Neuronal stem cell (in vitro differentiated cells): ENCODE measurements at regions not wholly inside any gene's neighbourhood (a gene's known extent, or its start where the extent isn't known, plus 50 kb on each side); places are given as distances from the start of the nearest gene placed in this dataset.

Source experiments
- DNase-seq: peaks from one replicate; pipeline ENCODE4 v3.0.0-alpha.2; 2013; ENCODE audit warnings: low spot score
- H2AFZ ChIP-seq: one replicate; pipeline ENCODE4 v1.6.1; 2013; ENCODE audit warnings: mild to moderate bottlenecking, low read length, inconsistent platforms
- H2AK5ac ChIP-seq: 2 replicates; pipeline ENCODE4 v1.6.1; 2013; ENCODE audit warnings: low read depth, mild to moderate bottlenecking, inconsistent platforms, low read length, moderate library complexity, mixed read lengths
- H2BK120ac ChIP-seq: 2 replicates; pipeline ENCODE4 v1.6.1; 2013; ENCODE audit warnings: low read depth, mild to moderate bottlenecking, inconsistent platforms, low read length, moderate library complexity, mixed read lengths
- H2BK12ac ChIP-seq: one replicate; pipeline ENCODE4 v1.6.1; 2013; ENCODE audit warnings: low read length, inconsistent platforms
- H2BK15ac ChIP-seq: 2 replicates; pipeline ENCODE4 v1.6.1; 2013; ENCODE audit warnings: mild to moderate bottlenecking, low read length, inconsistent platforms, mixed read lengths
- H2BK5ac ChIP-seq: one replicate; pipeline ENCODE4 v1.6.1; 2013; ENCODE audit warnings: inconsistent platforms, mild to moderate bottlenecking, low read length, moderate library complexity
- H3K14ac ChIP-seq: one replicate; pipeline ENCODE4 v1.6.1; 2013; ENCODE audit warnings: low read length, inconsistent platforms
- H3K18ac ChIP-seq: 2 replicates; pipeline ENCODE4 v1.6.1; 2013; ENCODE audit warnings: low read length, inconsistent platforms
- H3K23ac ChIP-seq: 2 replicates; pipeline ENCODE4 v1.6.1; 2013; ENCODE audit warnings: low read depth, mild to moderate bottlenecking, mixed read lengths, low read length, inconsistent platforms; ENCODE audit not compliant: poor library complexity
- H3K27ac ChIP-seq: replicated peaks from 3 replicates; pipeline ENCODE4 v1.5.1; 2013; ENCODE audit warnings: low read length, inconsistent platforms
- H3K27me3 ChIP-seq, 3 experiments: 2 replicates each; pipeline ENCODE4 v1.6.1; 2013; ENCODE audit warnings: low read length in 3 of 3, mild to moderate bottlenecking in 2 of 3, inconsistent platforms in 1 of 3, low read depth in 1 of 3, mixed read lengths in 1 of 3, moderate library complexity in 1 of 3; ENCODE audit not compliant: control insufficient read depth in 3 of 3, insufficient read depth in 3 of 3
- H3K36me3 ChIP-seq, 2 donors: replicated peaks in 1 of 2; 2 replicates each; pipeline ENCODE4 v1.6.1; 2013; ENCODE audit warnings: low read length in 2 of 2; ENCODE audit not compliant: control insufficient read depth in 2 of 2, insufficient read depth in 2 of 2
- H3K4ac ChIP-seq: 2 replicates; pipeline ENCODE4 v1.6.1; 2013; ENCODE audit warnings: inconsistent platforms, mild to moderate bottlenecking, low read length, moderate library complexity
- H3K4me1 ChIP-seq, 2 donors: 1 replicate in 1 of 2; 2 replicates in 1 of 2; pipeline ENCODE4 v1.6.1; 2013; ENCODE audit warnings: low read length in 2 of 2, low read depth in 1 of 2; ENCODE audit not compliant: control insufficient read depth in 2 of 2, insufficient read depth in 1 of 2
- H3K4me2 ChIP-seq: one replicate; pipeline ENCODE4 v1.6.1; 2013; ENCODE audit warnings: mild to moderate bottlenecking, low read length, inconsistent platforms; ENCODE audit not compliant: insufficient read depth, poor library complexity, severe bottlenecking
- H3K4me3 ChIP-seq, 2 donors: 2 replicates each; pipeline ENCODE4 v1.5.1; 2013; ENCODE audit warnings: low read length in 2 of 2, mild to moderate bottlenecking in 2 of 2, inconsistent platforms in 1 of 2, moderate library complexity in 1 of 2
- H3K79me1 ChIP-seq: one replicate; pipeline ENCODE4 v1.6.1; 2013; ENCODE audit warnings: low read depth, mild to moderate bottlenecking, inconsistent platforms, low read length, moderate library complexity
- H3K9ac ChIP-seq: one replicate; pipeline ENCODE4 v1.6.1; 2013; ENCODE audit warnings: mild to moderate bottlenecking, low read depth, low read length, inconsistent platforms; ENCODE audit not compliant: poor library complexity
- H3K9me3 ChIP-seq, 2 donors: replicated peaks in 1 of 2; 2 replicates each; pipeline versions ENCODE3 to v1.6.1; 2013; ENCODE audit warnings: low read length in 2 of 2, mild to moderate bottlenecking in 2 of 2, inconsistent platforms in 1 of 2, low read depth in 1 of 2, mixed read lengths in 1 of 2, moderate library complexity in 1 of 2; ENCODE audit not compliant: control insufficient read depth in 2 of 2, insufficient read depth in 1 of 2
- H4K8ac ChIP-seq: one replicate; pipeline ENCODE4 v1.6.1; 2013; ENCODE audit warnings: low read depth, mild to moderate bottlenecking, inconsistent platforms, low read length, moderate library complexity
- H4K91ac ChIP-seq: one replicate; pipeline ENCODE4 v1.6.1; 2013; ENCODE audit warnings: low read length, low read depth, mild to moderate bottlenecking, inconsistent platforms; ENCODE audit not compliant: poor library complexity
- WGBS, 2 donors: extraction: QIAGEN DNeasy Blood & Tissue Kit; methylation state at CpG; one replicate each; pipeline ENCODE4 v1.1.7; 2013; ENCODE audit warnings: missing lambda C conversion rate in 2 of 2, mixed read lengths in 1 of 2; ENCODE audit not compliant: insufficient read length in 2 of 2, insufficient replicate concordance in 1 of 2; ENCODE audit errors: extremely low coverage in 2 of 2; 5-methylcytosine and 5-hydroxymethylcytosine counted together

DNA sequence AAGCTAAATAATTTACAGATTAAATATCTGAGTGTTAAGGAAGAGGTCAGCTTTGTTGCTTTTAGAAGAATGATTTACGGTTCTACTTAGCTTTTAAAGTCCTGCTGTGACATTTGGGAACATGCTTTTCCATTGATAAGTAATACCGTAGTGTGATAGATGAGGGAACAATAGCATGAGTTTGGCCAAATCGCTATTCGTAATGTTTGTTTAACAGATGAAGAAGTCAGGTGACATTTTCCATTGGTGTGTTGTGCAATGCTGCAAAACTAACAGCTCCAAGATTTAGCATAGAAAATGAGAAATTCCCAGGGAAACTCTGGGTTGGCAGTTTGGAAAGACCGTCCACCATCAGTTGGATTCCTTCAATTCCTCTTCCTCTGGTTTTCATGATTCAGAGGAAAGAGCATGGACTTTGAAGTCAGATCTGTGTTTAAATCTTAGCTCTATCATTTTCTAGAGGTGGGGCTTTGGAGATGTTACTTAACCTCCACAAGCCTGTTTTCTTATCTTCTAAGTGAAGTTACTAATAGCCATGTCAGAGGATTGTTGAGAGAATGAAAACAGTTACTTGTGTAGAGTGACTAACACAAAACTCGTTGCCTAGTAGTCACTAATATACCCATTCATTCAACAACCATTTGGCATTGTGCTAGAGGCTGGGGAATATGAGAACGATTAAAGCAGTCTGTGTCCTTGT is 140.4 kb upstream of the BMPER start:
- WGBS, 2 donors, result no CpG with 5 or more reads among the region's 7 CpGs

DNA sequence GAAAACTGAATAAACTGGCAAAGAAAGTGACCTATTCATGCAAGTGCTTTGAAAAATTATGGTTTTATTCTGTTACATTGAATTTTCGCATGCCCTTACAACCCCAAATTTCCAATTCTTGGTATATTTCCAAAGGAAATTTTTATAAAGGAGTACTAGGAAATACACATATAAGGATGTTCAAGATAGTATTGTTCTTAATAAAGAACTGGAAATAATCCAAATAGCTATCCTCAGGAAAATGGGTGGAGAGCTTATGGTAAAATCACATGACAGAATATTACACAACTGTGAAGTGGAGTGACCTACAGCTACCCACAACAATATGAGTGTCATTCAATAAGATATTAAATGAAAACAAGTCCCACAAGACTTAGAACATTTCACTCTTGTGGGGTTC is 138.9 kb upstream of the BMPER start:
- Histone ChIP-seq H3K27me3 (no peaks in the 10 kb centered on the region), H2BK120ac (no peak overlapping the region), H2BK15ac (no peak overlapping the region), H2AK5ac (no peak overlapping the region), H3K18ac (no peak overlapping the region), H4K8ac (no peak overlapping the region), H3K36me3 (no peaks in the 10 kb centered on the region), H4K91ac (no peak overlapping the region), H2AFZ (no peak overlapping the region), H3K9me3 (no peaks in the 10 kb centered on the region), H3K4ac (no peak overlapping the region), H3K14ac (no peak overlapping the region), H3K27ac (no peak overlapping the region), H3K23ac (no peak overlapping the region), H2BK5ac (no peak overlapping the region), H3K79me1 (no peaks in the 10 kb centered on the region), H3K4me1 (no peaks in the 10 kb centered on the region), H3K4me3 (no peak overlapping the region), H2BK12ac (no peak overlapping the region), H3K9ac (no peak overlapping the region), H3K4me2 (no peak overlapping the region)
- no peak for DNase-seq
- no CpG with 5 or more reads among the region's 1 CpG for WGBS, 2 donors

More for the DNA sequence above, 140.4 kb upstream of the BMPER start:
- Histone ChIP-seq H2AK5ac (no peak overlapping the region), H3K27ac (no peak overlapping the region), H3K4me3 (no peak overlapping the region), H4K8ac (no peak overlapping the region), H3K18ac (no peak overlapping the region), H3K4me1 (no peaks in the 10 kb centered on the region), H2AFZ (no peak overlapping the region), H3K4me2 (no peak overlapping the region), H3K9ac (no peak overlapping the region), H3K36me3 (no peaks in the 10 kb centered on the region), H4K91ac (no peak overlapping the region), H2BK12ac (no peak overlapping the region), H3K9me3 (no peaks in the 10 kb centered on the region), H2BK15ac (no peak overlapping the region), H3K27me3 (no peaks in the 10 kb centered on the region), H2BK120ac (no peak overlapping the region), H3K79me1 (no peaks in the 10 kb centered on the region), H3K14ac (no peak overlapping the region), H2BK5ac (no peak overlapping the region), H3K4ac (no peak overlapping the region), H3K23ac (no peak overlapping the region)
- no peak for DNase-seq

DNA sequence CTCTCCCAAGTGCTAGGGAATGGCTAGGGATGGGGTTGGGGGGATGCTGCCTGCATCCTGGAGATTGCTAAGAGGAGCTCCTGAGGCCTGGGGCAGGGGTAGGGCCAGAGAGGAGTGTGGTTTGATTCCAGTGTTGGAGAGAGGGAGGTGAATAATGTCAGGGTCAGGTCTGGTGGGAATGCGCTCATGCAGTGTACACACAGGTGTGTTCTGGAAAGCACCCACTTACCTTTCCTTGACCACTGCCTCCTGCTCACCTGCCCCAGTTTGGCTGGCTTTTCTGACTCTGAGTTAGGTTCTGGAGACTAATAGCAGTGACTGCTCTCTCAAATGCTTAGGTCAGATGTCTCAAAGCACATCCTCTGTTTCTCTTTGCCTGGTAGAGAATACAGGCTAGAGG is 135.4 kb upstream of the BMPER start:
- Histone ChIP-seq H3K27me3 (no peaks in the 10 kb centered on the region), H3K9me3 (no peaks in the 10 kb centered on the region), H2AK5ac (no peak overlapping the region), H3K4ac (no peak overlapping the region), H4K8ac (peak overlapping the region; percentile 66), H3K4me1 (no peaks in the 10 kb centered on the region), H3K79me1 (no peaks in the 10 kb centered on the region), H2BK5ac (no peak overlapping the region), H3K4me2 (no peak overlapping the region), H2AFZ (no peak overlapping the region), H4K91ac (no peak overlapping the region), H3K14ac (peak overlapping the region; percentile 6), H2BK12ac (no peak overlapping the region), H3K23ac (no peak overlapping the region), H3K36me3 (no peaks in the 10 kb centered on the region), H3K4me3 (peak overlapping the region in 1 of 2 donors; percentile 42), H2BK15ac (no peak overlapping the region), H3K27ac (no peak overlapping the region), H3K18ac (peak overlapping the region; percentile 16), H3K9ac (peak overlapping the region; percentile 1), H2BK120ac (peak overlapping the region; percentile 85)
- no peak for DNase-seq
- no CpG with 5 or more reads among the region's 1 CpG for WGBS, 2 donors

DNA sequence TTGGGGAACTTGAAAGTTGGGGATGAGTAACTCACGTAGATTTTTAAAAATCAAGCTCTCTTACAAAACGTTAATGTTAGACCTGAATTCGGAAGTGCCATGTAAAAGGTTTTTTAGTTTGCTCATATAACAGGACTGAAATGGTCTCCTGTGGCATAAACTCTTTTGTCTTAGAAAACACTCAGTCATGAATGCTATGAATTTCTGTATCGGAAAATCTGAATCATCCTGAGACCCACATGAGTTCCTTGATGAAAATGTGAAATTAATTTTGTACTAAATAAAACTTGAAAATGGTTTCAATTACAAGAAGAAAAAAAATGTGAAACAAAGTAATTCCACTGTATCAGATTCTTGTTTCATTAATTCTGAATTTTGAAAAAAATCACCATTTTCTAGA is 134.8 kb upstream of the BMPER start:
- Histone ChIP-seq H4K8ac (no peak overlapping the region), H3K27ac (no peak overlapping the region), H3K4me1 (no peaks in the 10 kb centered on the region), H3K36me3 (no peaks in the 10 kb centered on the region), H3K27me3 (no peaks in the 10 kb centered on the region), H3K14ac (no peak overlapping the region), H3K79me1 (no peaks in the 10 kb centered on the region), H3K4me3 (no peak overlapping the region), H2BK15ac (no peak overlapping the region), H3K18ac (no peak overlapping the region), H2BK5ac (no peak overlapping the region), H2BK120ac (no peak overlapping the region), H2AK5ac (no peak overlapping the region), H2AFZ (no peak overlapping the region), H3K9ac (no peak overlapping the region), H3K4ac (no peak overlapping the region), H2BK12ac (no peak overlapping the region), H3K23ac (no peak overlapping the region), H3K9me3 (no peaks in the 10 kb centered on the region), H3K4me2 (no peak overlapping the region), H4K91ac (no peak overlapping the region)
- DNase-seq, result no peak
- WGBS, 2 donors, result no CpG with 5 or more reads among the region's 4 CpGs
